Skin epidermis (tissue), 12 donors: ENCODE measurements at regions not wholly inside any gene's neighbourhood (a gene's known extent, or its start where the extent isn't known, plus 50 kb on each side); places are given as distances from the start of the nearest gene placed in this dataset.
"Not testable (repeated sequence)": the region's sequence is repeated elsewhere in the genome, so short reads cannot be mapped to it uniquely, and the experiment has no call there.

Experiments used
- H3K27ac ChIP-seq, 21 experiments: fragments of 200-600 bp; sonication (generic) in 11 of 21; one replicate each; pipeline ENCODE4 v1.5.0; 2020; ENCODE audit warnings: mild to moderate bottlenecking in 3 of 21, inconsistent platforms in 2 of 21, moderate library complexity in 2 of 21
- H3K4me3 ChIP-seq, 7 experiments: fragments of 200-600 bp; sonication (generic) in 2 of 7; one replicate each; pipeline ENCODE4 v1.5.0; 2020; ENCODE audit warnings: inconsistent platforms in 2 of 7, mild to moderate bottlenecking in 2 of 7, moderate library complexity in 1 of 7

DNA sequence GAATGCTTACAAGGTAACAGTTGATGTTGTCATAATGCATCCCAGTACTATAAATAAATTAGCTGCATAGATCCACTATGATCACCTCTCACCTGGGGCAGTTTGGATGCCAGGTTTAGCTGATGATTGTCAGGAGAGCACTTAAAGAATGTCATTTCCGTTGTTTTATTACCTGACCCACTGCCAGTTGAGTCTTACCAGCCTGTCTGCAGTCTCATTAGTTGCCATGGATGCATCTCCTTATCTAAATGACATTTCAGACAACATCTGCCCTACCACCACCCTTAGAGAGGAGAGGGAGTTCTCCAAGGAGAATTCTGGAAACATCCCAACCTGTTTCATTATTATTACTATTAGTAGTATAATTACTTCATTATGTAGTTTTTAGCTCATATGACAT lies 339.1 kb upstream of the API5 start:
- Histone ChIP-seq H3K27ac (no peak overlapping the region), H3K4me3 (no peak overlapping the region)

DNA sequence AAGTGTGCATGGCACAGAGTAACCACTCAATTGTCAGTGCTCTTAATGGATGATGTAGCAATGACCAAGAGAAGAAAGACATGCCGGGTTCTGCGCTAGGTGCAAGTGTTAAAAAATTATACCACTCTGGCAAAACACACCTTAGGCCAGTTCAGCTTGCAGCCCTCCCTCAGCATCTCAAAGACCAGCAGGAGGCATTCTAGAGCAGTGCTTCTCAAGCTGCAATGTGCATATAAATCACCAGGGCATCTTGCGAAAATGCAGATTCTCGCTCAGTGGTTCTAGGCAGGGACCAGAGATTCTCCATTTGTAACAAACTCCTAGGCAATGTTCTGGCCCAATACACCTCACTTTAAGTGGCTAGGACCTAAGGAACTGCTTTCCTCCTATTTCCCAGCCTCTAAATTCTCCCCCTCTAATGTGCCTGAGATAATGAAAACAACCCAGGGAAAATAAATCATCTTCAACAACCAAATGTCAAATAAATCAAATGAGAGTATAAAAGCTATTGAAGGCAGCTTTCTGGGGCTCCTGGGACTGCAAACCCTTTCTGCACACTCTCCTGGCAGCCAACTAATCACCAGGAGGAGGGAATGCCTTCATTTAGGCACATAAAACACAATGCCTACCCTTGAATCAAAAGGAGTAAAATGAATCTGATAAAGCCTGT lies 337.2 kb upstream of the API5 start:
- Histone ChIP-seq H3K27ac (no peak overlapping the region), H3K4me3 (no peak overlapping the region)

DNA sequence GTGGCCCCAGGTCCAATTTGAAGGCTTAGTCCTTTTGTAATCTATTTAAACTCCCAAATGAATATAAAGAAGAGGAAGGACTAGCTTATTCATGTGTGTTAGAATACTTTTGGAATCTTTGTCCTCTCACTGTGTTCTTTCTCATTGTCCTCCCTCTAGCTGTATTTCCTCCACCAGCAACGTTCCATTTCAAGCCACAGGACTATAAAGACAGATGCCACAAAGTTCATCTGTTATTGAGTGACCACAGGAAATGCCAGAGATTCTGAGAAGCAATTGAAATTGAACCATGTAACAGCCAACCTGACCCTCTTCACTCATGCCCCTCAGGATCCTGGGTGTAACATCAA lies 336.6 kb upstream of the API5 start:
- H3K27ac ChIP-seq: no peak overlapping the region
- no peak overlapping the region for H3K4me3 ChIP-seq

DNA sequence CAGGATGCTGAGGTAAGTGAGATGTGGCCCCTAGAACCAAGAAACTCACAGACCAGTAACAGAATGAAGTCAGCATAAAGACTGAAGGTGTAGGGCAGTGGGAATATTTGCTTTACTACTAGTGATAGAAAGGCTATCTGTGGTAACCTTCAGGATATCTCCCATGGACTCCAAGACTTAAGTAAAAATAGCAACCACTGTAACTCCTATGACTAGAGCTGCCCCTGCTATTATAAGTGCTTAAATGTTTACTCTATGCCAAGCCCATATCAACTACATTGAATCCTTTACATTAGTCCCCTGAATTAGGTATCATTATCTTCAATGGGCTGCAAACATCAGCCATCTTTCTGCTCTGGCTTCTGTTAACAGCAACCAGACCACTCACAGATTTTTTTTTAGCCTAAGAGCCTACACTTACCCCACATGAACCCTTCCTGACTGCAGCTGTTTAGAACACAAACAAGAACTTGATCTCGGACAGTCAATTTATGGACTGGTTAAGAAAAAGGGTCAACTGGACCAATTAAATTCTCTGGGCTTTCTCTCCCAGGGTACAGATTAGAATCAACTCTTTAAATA lies 335.1 kb upstream of the API5 start:
- Histone ChIP-seq H3K4me3 (no peak overlapping the region), H3K27ac (no peak overlapping the region)

DNA sequence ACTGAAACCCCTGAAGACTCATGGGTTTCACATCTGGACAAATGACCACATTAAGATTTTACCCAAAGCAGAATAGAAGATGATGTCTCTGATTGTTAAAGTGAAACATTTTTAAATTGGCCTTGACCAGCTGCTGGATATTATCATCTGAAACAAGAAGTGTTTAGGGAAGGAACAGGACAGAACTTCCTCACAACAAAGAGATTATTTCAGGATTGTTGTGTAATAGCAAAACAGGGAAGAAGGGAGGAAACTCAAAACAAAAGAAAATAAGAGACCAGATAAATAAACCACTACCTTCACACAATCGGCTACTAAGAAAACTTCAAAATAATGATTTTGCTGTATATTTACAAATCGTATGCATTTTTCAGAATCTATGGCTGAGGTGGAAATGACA lies 319.2 kb upstream of the API5 start:
- H3K4me3 ChIP-seq: no peak overlapping the region
- H3K27ac ChIP-seq: no peak overlapping the region

DNA sequence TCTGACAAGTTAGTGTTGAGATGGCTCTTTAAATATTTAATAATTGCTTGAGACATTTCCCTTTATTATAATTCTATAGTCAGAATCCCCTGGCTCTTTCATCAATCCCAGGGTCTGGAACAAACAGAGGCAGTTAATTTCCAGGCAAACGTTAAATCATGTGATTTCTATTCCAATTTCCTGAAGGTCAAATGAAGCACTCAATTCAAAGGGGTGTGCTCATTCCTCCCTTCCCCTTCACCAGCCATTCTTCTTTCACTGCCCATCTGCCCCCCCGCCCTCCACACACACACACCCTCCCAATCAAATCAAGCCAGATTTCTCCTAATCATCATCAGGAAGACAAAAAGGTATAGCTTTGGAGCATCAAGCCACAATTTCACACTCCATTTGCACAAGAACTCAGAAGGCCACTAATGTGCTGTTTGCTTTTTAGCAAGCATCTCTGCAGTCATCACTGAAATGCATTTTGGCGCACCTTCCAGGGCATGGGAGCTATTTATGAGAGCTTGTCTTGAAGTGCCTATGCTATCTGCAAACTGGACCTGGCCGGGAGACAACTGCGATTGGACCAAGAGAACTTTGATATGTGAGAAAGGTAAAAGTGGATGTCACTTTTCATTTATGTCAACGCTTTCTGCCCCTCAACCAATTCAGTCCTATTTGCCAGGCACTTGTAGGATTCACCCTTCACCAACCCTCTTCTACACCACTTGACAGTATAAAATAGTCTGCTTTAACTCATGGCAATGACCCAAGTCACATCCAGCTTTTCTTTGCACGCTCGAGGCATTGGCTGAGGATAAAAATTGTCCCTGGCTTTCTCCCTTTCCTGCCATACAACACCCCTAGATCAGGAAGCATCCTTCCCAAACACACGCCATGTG lies 315.1 kb upstream of the API5 start:
- Histone ChIP-seq H3K27ac (no peak overlapping the region), H3K4me3 (no peak overlapping the region)

DNA sequence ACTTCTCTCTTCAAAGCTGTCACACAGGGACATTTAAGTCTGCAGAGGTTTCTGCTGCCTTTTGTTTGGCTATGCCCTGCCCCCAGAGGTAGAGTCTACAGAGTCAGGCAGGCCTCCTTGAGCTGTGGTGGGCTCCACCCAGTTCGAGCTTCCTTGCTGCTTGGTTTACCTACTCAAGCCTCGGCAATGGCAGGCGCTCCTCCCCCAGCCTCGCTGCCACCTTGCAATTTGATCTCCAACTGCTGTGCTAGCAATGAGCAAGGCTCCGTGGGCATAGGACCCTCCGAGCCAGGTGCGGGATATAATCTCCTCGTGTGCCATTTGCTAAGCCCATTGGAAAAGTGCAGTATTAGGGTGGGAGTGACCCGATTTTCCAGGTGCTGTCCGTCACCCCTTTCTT lies 306.9 kb upstream of the API5 start:
- not testable (repeated sequence) for H3K4me3 ChIP-seq, H3K27ac ChIP-seq

DNA sequence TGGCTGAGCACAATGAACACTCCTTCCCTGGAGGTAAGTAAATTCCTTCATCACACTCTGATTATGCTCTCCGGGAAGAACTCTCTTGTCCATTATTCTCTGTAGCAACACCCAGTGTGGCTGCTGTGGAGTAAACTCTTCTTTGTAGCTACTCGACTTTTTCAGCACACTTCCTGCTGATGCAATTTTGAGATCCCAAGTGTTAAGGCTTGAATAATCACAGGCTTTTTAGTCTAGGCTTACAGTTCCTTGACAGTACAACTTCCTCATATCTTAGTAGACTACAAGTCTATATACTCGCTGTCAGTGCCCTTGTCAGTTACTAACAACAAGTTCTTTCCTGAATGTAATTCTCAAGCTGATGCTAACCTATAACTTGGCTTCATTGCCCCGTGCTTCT lies 301.8 kb upstream of the API5 start:
- Histone ChIP-seq H3K4me3 (no peak overlapping the region), H3K27ac (no peak overlapping the region)

DNA sequence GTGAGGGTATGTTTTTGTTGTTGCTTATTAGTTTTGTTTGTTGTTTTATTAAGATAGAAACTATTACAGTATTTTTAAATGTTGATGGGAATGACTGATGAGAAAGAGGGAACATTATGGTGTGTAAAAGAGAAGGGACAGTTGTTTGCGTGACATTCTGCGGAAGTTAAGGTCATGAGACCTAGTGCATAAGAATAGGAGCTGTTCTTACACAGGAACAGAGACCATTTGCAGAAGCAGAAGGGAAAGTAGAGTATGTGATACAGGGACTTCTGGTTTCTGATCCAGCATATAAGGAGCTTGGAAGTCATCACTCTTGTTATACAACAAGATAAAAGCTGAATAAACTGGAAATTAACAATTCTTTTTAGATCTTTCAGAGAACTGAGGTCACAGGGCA lies 299.2 kb upstream of the API5 start:
- no peak overlapping the region for H3K4me3 ChIP-seq
- H3K27ac ChIP-seq: no peak overlapping the region

DNA sequence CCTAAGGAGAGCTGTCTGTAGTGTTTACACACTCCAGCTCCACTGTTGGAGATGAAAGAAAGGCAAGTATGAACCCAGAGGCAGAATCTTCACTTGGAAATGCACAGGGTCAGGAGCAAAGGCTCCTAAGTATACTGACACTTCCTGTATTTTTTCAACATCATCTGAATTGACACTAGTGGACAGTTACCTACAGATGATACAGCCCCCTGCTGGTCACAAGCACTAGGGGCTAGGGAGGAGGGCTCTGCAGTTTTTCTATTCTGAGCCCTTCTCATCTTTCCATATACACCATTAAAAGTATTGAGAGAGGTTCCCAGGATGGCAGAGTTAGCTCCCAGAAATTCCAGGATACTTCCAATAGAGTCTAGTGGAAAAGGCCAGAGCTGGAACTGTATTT lies 290.3 kb upstream of the API5 start:
- Histone ChIP-seq H3K4me3 (no peak overlapping the region), H3K27ac (no peak overlapping the region)

DNA sequence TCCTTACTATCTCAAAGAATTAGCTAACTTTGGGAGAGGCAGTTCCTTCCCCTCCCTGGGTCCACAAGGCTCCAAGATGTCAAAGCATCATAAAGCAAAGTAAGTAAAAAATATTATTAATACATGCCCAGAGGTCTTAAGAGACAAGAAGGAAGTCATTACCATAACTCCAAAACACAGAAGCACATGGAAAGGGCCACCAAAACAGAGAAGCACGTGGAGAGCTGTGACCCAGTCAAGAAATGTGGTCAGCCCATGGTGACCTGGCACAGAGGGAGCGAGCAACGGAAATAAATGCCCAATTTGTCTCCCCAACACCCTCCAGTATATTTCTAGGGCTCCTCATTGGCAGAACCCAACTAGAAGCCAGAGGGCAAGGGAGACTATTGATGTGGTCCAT lies 277.5 kb upstream of the API5 start:
- no peak overlapping the region for H3K27ac ChIP-seq
- H3K4me3 ChIP-seq: no peak overlapping the region

DNA sequence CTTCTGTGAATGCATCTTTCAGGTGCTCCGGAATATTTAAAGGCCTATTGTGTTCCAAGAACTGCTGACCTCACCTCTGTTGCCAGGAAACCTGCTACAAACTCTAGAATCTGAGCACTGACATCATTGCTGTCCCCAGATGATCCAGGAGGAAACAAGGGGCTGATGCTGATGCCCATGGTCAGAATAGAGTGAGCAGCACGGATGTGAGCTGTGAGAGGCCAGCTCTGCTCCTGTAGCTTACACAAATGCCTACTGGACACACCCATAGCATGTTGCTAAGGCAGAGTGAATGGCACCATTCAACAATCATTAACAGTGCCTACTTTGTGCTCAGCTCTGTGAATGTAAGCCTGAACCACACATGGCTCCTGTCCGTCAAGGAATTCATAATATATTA lies 276.7 kb upstream of the API5 start:
- H3K4me3 ChIP-seq: no peak overlapping the region
- no peak overlapping the region for H3K27ac ChIP-seq

DNA sequence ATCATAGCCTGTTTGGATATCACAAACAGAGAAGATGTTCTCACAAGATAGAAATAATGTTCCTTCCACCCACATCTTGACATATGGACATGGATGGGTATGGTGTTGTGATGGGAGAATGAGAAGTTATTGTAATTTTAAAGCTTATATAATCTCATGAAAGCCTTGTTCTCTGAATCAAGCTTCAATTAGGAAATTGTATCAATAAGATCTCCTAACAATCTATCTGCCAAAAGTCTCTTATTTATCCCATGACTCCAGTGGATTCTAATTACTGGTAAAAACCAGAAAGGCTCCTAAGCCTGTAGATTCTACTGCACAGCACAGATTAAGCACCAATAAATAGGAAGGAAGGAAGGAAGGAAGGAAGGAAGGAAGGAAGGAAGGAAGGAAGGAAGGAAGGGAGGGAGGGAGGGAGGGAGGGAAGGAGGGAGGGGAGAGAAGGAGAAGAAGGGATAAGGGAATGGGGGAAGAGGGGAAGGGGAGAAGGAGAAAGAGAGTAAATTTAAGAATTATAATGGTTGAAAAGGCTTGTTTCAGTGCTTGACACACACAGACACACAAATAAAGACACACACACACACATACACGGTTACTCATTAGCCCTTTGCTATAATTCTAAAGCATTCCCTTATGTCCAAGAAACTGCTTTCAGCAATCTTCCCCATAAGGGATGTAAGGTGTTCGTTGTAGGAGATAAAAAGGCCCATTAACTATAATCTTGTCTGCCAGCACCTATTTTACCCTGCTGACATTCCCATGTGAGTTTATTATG lies 258.0 kb upstream of the API5 start:
- Histone ChIP-seq H3K27ac (no peak overlapping the region), H3K4me3 (no peak overlapping the region)

DNA sequence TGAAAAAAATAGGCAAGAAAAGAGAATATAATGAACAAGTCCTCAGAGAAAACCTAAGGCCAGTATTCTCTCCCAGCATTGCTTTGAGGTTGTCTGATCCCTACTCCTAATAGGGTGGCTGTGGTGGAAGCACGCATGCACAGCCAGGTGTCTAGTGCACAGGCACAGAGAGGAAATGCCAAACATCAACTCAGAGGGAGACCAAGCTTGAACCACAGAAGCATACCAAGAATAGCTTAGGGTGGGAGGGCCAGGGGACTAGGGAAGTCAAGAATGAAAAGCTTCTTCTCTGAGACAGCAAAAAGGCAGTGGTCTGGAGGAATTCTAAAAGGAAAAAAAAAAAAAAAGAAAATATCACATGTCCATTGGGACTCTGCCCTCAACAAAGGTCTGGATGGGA lies 244.1 kb upstream of the API5 start:
- no peak overlapping the region for H3K4me3 ChIP-seq
- H3K27ac ChIP-seq: no peak overlapping the region

DNA sequence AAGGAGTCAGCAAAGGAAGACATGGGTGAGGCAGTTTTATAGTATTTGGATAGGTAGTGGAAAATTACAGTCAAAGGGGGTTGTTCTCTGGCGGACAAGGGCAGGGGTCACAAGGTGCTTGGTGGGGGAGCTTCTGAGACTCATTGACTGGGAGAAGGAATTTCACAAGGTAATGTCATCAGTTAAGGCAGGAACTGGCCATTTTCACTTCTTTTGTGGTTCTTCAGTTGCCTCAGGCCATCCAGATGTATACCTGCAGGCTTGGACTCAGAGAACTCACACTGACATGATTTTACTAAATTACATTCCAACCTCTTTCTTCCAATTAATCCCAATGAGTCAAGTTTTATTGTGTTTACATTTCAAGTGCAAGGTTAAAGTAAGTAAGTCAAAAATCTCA lies 240.5 kb upstream of the API5 start:
- Histone ChIP-seq H3K4me3 (no peak overlapping the region), H3K27ac (no peak overlapping the region)

DNA sequence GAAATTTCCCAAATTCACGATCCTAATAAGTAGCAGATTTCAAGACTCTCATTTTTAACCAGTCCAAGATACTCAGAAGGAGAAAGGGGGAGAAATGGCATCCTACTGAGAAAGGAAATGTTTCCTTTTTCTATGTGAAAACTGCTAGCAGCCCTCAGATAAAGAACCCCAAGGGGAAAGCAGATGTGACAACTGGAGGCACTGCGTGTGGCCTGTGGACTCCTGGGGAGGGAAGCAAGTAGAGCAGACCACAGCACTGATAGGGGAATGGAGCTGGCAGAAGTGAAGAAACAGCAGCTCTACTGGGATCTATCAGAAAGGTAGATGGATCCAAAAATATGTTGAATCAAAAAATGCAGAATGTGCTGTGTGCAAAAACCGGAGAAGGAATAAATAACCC lies 239.7 kb upstream of the API5 start:
- no peak overlapping the region for H3K4me3 ChIP-seq
- H3K27ac ChIP-seq: no peak overlapping the region

DNA sequence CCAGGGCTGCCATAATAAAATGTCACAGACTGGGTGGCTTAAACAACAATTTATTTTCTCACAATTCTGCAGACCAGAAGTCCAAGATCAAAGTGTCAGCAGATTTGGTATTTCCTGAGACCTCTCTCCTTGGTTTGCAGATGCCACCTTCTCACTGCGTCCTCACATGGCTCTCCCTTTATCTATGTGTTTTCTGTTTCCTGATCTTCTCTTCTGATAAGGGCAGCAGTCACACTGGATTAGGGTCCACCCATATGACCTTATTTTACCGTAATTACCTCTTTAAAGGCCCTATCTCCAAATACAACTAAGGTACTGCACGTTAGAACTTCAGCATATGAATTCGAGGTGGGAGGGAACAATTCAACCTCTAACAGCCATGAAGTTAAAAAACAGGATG lies 238.9 kb upstream of the API5 start:
- Histone ChIP-seq H3K4me3 (no peak overlapping the region), H3K27ac (no peak overlapping the region)

DNA sequence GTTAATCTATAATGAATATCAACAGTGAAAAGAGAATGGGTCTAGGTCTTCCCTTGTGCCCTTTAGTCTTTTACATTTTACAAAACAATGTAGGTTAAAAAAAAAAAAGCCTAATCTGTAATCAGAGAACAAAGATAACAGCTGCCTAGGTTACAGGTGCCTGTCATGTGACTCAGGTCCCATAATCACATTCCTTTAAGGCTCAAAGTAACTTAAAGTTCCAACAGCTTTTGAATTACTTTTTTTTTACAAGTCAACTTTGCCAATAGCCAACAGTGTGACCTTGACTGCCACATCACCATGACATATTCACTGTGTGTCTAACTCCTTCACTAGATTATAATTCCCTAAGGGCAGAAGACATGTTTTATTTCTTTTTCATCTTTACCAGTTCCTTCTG lies 237.0 kb upstream of the API5 start:
- Histone ChIP-seq H3K4me3 (no peak overlapping the region), H3K27ac (no peak overlapping the region)

DNA sequence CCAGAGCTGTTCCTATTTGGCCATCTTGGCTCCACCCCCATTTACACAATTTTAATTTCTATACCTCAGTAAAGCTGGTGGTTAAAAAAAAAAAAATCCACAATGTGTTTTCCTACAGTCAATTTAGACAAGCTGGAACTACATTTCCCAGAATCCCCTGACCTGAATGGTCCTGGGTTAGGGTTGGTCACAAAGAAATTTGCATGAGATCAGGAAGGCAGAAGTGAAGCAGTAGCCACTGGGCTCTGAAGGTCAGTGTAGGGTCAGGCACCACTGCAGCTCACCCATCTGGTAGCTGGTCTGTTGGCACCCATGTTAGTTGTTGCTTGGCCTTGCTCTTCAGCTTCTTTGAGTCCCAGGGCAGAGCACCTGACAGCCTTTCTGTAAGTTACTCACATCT lies 210.7 kb upstream of the API5 start:
- no peak overlapping the region for H3K27ac ChIP-seq
- no peak overlapping the region for H3K4me3 ChIP-seq

DNA sequence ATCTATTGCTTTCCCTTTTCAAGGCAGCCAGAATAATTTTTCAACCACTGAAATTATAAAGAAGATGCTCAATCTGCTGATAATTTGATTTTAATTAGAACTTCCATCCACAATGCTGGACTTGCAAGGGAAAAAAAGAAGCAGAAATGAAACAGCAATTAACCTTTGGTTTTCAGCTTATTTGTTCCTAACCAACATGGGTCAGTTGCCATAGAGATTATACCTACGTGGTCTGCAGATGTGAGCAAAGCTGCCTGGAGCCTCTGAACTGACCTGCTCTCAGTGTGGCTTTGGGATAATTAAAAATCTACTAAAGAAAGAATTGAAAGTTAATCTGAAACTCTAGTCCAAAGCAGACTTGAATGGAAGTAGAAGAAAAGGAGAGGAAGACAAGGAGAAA lies 195.7 kb upstream of the API5 start:
- Histone ChIP-seq H3K27ac (no peak overlapping the region), H3K4me3 (no peak overlapping the region)
